ENCODE measurements at regions not wholly inside any gene's neighbourhood (a gene's known extent, or its start where the extent isn't known, plus 50 kb on each side); places are given as distances from the start of the nearest gene placed in this dataset.

- H3K9me2 ChIP-seq (replicated peaks; ENCODE audit: insufficient read depth, low read length) = no peaks in the 10 kb centered on the region
- no peaks in the 10 kb centered on the region for H3K27me3 ChIP-seq (ENCODE audit: low read length)
- no peaks in the 10 kb centered on the region for H4K20me1 ChIP-seq (ENCODE audit: low read depth, low read length)
- H3F3A ChIP-seq (ENCODE audit: insufficient read depth) = no peaks in the 10 kb centered on the region
- no peak overlapping the region for H3K9ac ChIP-seq (ENCODE audit: low read length)
- TF ChIP-seq CTCF (IDR thresholded peaks at IDR 0.05; ENCODE audit: insufficient read depth, low read length, poor library complexity, severe bottlenecking) (no peak), EZH2phosphoT487 (conservative IDR thresholded peaks at IDR 0.05; ENCODE audit: low read length) (no peak)
- no peak overlapping the region for H3K27ac ChIP-seq (ENCODE audit: low read depth, low read length)
- no peak overlapping the region for H3K4me3 ChIP-seq (ENCODE audit: insufficient read depth, low read length, poor library complexity, severe bottlenecking)
- no peaks in the 10 kb centered on the region for H3K36me3 ChIP-seq (ENCODE audit: low read length)
- H3K4me2 ChIP-seq (ENCODE audit: low read depth, low read length, poor library complexity, severe bottlenecking) = no peak overlapping the region
- no peak overlapping the region for H2AFZ ChIP-seq (ENCODE audit: low read depth, low read length, severe bottlenecking)
- H3K9me3 ChIP-seq (ENCODE audit: insufficient read depth, low read length) = no peaks in the 10 kb centered on the region
- no peaks in the 10 kb centered on the region for H3K79me2 ChIP-seq (ENCODE audit: insufficient read depth, low read length)
Measured at GRCh38 chr6:140542863-140543262, 1168.4 kb upstream of the CITED2 start.

- H3K4me3 ChIP-seq (ENCODE audit: insufficient read depth, low read length, poor library complexity, severe bottlenecking) = no peak overlapping the region
- no peaks in the 10 kb centered on the region for H4K20me1 ChIP-seq (ENCODE audit: low read depth, low read length)
- H2AFZ ChIP-seq (ENCODE audit: low read depth, low read length, severe bottlenecking) = no peak overlapping the region
- H3K9me3 ChIP-seq (ENCODE audit: insufficient read depth, low read length) = no peaks in the 10 kb centered on the region
- no peaks in the 10 kb centered on the region for H3K79me2 ChIP-seq (ENCODE audit: insufficient read depth, low read length)
- H3K27me3 ChIP-seq (ENCODE audit: low read length) = no peaks in the 10 kb centered on the region
- H3K27ac ChIP-seq (ENCODE audit: low read depth, low read length) = no peak overlapping the region
- no peaks in the 10 kb centered on the region for H3K36me3 ChIP-seq (ENCODE audit: low read length)
- H3K9me2 ChIP-seq (replicated peaks; ENCODE audit: insufficient read depth, low read length) = no peaks in the 10 kb centered on the region
- H3K9ac ChIP-seq (ENCODE audit: low read length) = no peak overlapping the region
- H3F3A ChIP-seq (ENCODE audit: insufficient read depth) = no peaks in the 10 kb centered on the region
- H3K4me2 ChIP-seq (ENCODE audit: low read depth, low read length, poor library complexity, severe bottlenecking) = no peak overlapping the region
- no peak for TF ChIP-seq EZH2phosphoT487 (conservative IDR thresholded peaks at IDR 0.05; ENCODE audit: low read length)
- no peak for TF ChIP-seq CTCF (IDR thresholded peaks at IDR 0.05; ENCODE audit: insufficient read depth, low read length, poor library complexity, severe bottlenecking)
Measured at GRCh38 chr6:140541288-140541687, 1166.8 kb upstream of the CITED2 start.

GRCh38 chr6:140540743-140541142, 1166.3 kb upstream of the CITED2 start:
- Histone ChIP-seq H3K9me3 (ENCODE audit: insufficient read depth, low read length) (no peaks in the 10 kb centered on the region), H3K9ac (ENCODE audit: low read length) (no peak overlapping the region), H3K9me2 (replicated peaks; ENCODE audit: insufficient read depth, low read length) (no peaks in the 10 kb centered on the region), H2AFZ (ENCODE audit: low read depth, low read length, severe bottlenecking) (no peak overlapping the region), H3K79me2 (ENCODE audit: insufficient read depth, low read length) (no peaks in the 10 kb centered on the region), H3K27me3 (ENCODE audit: low read length) (no peaks in the 10 kb centered on the region), H3K4me3 (ENCODE audit: insufficient read depth, low read length, poor library complexity, severe bottlenecking) (no peak overlapping the region), H3K36me3 (ENCODE audit: low read length) (no peaks in the 10 kb centered on the region), H4K20me1 (ENCODE audit: low read depth, low read length) (no peaks in the 10 kb centered on the region), H3F3A (ENCODE audit: insufficient read depth) (no peaks in the 10 kb centered on the region), H3K27ac (ENCODE audit: low read depth, low read length) (no peak overlapping the region), H3K4me2 (ENCODE audit: low read depth, low read length, poor library complexity, severe bottlenecking) (no peak overlapping the region)
- TF ChIP-seq CTCF (IDR thresholded peaks at IDR 0.05; ENCODE audit: insufficient read depth, low read length, poor library complexity, severe bottlenecking) (no peak), EZH2phosphoT487 (conservative IDR thresholded peaks at IDR 0.05; ENCODE audit: low read length) (no peak)
